ENCODE measurements at regions not wholly inside any gene's neighbourhood (a gene's known extent, or its start where the extent isn't known, plus 50 kb on each side); places are given as distances from the start of the nearest gene placed in this dataset.
"Not testable (repeated sequence)": the region's sequence is repeated elsewhere in the genome, so short reads cannot be mapped to it uniquely, and the experiment has no call there.

DNA sequence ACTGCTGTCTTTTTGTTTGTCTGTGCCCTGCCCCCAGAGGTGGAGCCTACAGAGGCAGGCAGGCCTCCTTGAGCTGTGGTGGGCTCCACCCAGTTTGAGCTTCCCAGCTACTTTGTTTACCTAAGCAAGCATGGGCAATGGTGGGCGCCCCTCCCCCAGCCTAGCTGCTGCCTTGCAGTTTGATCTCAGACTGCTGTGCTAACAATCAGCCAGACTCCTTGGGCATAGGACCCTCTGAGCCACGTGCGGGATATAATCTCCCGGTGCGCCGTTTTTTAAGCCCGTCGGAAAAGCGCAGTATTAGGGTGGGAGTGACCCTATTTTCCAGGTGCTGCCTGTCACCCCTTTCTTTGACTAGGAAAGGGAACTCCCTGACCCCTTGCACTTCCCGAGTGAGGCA lies 81.1 kb upstream of the ANKRD30A start:
- not testable (repeated sequence) for TF ChIP-seq CTCF (conservative IDR thresholded peaks at IDR 0.05; ENCODE audit: low read depth, low read length); EZH2 (IDR thresholded peaks at IDR 0.05; ENCODE audit: borderline replicate concordance, low read depth, low read length, poor library complexity, severe bottlenecking)

Data from A673 (cell line).